HepG2 (cell line): ENCODE measurements at regions not wholly inside any gene's neighbourhood (a gene's known extent, or its start where the extent isn't known, plus 50 kb on each side); places are given as distances from the start of the nearest gene placed in this dataset.

Source experiments
- ATAC-seq: fragments of 200-7000 bp; cut with Tn5 transposase; 3 replicates; pipeline ENCODE4 v1.9.1; 2020; ENCODE audit warnings: mild to moderate bottlenecking, moderate library complexity
- BruUV-seq: library from RNA; stranded (reverse); fragments of 400-500 nt; replicated peaks from 2 replicates; lab custom pipeline; 2021; lab: Mats Ljungman, UMichigan
- CTCF ChIA-PET: fragments of 300-600 bp; formaldehyde crosslinking; extraction: SDS; loops from one replicate; lab custom pipeline; 2021; ENCODE audit warnings: low total read pairs, inconsistent platforms, low intra/inter-chr PET ratio; lab: Yijun Ruan, JAX
- POLR2A ChIA-PET: fragments of 350-600 bp; sonication (Branson Sonifier 250); formaldehyde crosslinking; loops from one replicate; lab custom pipeline; 2020; ENCODE audit warnings: antibody characterized with exemption, inconsistent platforms; lab: Yijun Ruan, JAX
- DNase-seq: peaks from one replicate; pipeline ENCODE4 v3.0.0-alpha.2; 2015; ENCODE audit warnings: low spot score
- FAIRE-seq: peaks from 3 replicates; lab custom pipeline; 2011; peaks lifted over from hg19 to GRCh38; lab: Jason Lieb, UNC
- H2AFZ ChIP-seq: one replicate; pipeline ENCODE4 v1.6.1; 2011; ENCODE audit warnings: low read length, inconsistent platforms
- H3K27ac ChIP-seq: fragments of 300-600 bp; 3 replicates; pipeline ENCODE4 v1.8.0; 2011; ENCODE audit warnings: mixed run types, mild to moderate bottlenecking, mixed read lengths, low read length, inconsistent platforms; ENCODE audit not compliant: insufficient read depth; ENCODE audit errors: extremely low read length
- H3K27me3 ChIP-seq, 2 experiments: fragments of 200-600 bp in 1 of 2; 2 replicates in 1 of 2; 3 replicates in 1 of 2; pipeline versions ENCODE4 v1.6.0 to v1.8.0; 2011; ENCODE audit warnings: low read length in 2 of 2, mild to moderate bottlenecking in 2 of 2, moderate library complexity in 2 of 2, inconsistent platforms in 1 of 2; ENCODE audit not compliant: insufficient read depth in 2 of 2, control insufficient read depth in 1 of 2
- H3K36me3 ChIP-seq, 2 experiments: fragments of 200-600 bp in 1 of 2; replicated peaks in 1 of 2; 2 replicates in 1 of 2; 3 replicates in 1 of 2; pipeline versions ENCODE4 v1.5.1 to v1.8.0; 2011; ENCODE audit warnings: low read length in 2 of 2, inconsistent platforms in 1 of 2; ENCODE audit not compliant: insufficient read depth in 2 of 2, control insufficient read depth in 1 of 2
- H3K4me1 ChIP-seq: 2 replicates; pipeline ENCODE4 v1.5.1; 2012; ENCODE audit warnings: low read length, inconsistent platforms; ENCODE audit not compliant: insufficient read depth
- H3K4me2 ChIP-seq: 2 replicates; pipeline ENCODE4 v1.6.0; 2011; ENCODE audit warnings: low read depth, low read length, inconsistent platforms
- H3K4me3 ChIP-seq, 3 experiments: fragments of 200-600 bp in 1 of 3; sonication (generic), shearing (Covaris generic) in 1 of 3; replicated peaks in 1 of 3; 2 replicates each; pipeline ENCODE4 v1.5.1; 2011 to 2016; ENCODE audit warnings: low read length in 3 of 3, inconsistent platforms in 2 of 3, low read depth in 2 of 3, mild to moderate bottlenecking in 2 of 3, control low read depth in 1 of 3, mixed read lengths in 1 of 3; ENCODE audit not compliant: insufficient read depth in 1 of 3
- H3K79me2 ChIP-seq: one replicate; pipeline ENCODE4 v1.6.1; 2011; ENCODE audit warnings: low read length, inconsistent platforms; ENCODE audit not compliant: insufficient read depth
- H3K9ac ChIP-seq: 2 replicates; pipeline ENCODE4 v1.6.0; 2011; ENCODE audit warnings: mild to moderate bottlenecking, low read depth, low read length, inconsistent platforms; ENCODE audit not compliant: insufficient read depth
- H3K9me3 ChIP-seq: 2 replicates; pipeline ENCODE4 v1.5.1; 2012; ENCODE audit warnings: mild to moderate bottlenecking, low read length
- H4K20me1 ChIP-seq: 2 replicates; pipeline ENCODE4 v1.6.0; 2011; ENCODE audit warnings: inconsistent platforms, mild to moderate bottlenecking, low read length, moderate library complexity; ENCODE audit not compliant: insufficient read depth
- ISX ChIP-seq: sonication (generic); formaldehyde crosslinking; conservative IDR thresholded peaks from 2 replicates; pipeline ENCODE4 v1.5.0; 2020; ENCODE audit warnings: missing genetic modification reagents
- STAG1 ChIP-seq: sonication (generic); formaldehyde crosslinking; IDR thresholded peaks from 2 replicates; pipeline ENCODE4 v1.4.0; 2020; ENCODE audit warnings: missing genetic modification reagents
- ZNF768 ChIP-seq: sonication (generic); formaldehyde crosslinking; IDR thresholded peaks from 2 replicates; pipeline ENCODE4 v1.4.0; 2020; ENCODE audit warnings: missing genetic modification reagents
- WGBS: methylation state at CpG from one replicate; pipeline ENCODE4 v1.1.6; 2017; ENCODE audit warnings: low lambda C conversion rate; 5-methylcytosine and 5-hydroxymethylcytosine counted together
- in situ Hi-C: cut with HindIII; loops from 2 replicates; pipeline ENCODE4 v1.10.0; 2017; ENCODE audit warnings: low pct_unique_long_range_greater_than_20kb; ENCODE audit not compliant: extremely low pct_ligation_motif_present
- intact Hi-C: fragments of 100-400 bp; cut with micrococcal nuclease; formaldehyde crosslinking; loops from one replicate; pipeline ENCODE4 v1.10.0; 2022; ENCODE audit not compliant: unreplicated experiment
- TF ChIP-seq, protein P1 (sequence below): sonication (generic); formaldehyde crosslinking; IDR thresholded peaks from 2 replicates; pipeline ENCODE4 v1.5.0; 2020; ENCODE audit warnings: mild to moderate bottlenecking, missing genetic modification reagents, moderate library complexity

DNA sequence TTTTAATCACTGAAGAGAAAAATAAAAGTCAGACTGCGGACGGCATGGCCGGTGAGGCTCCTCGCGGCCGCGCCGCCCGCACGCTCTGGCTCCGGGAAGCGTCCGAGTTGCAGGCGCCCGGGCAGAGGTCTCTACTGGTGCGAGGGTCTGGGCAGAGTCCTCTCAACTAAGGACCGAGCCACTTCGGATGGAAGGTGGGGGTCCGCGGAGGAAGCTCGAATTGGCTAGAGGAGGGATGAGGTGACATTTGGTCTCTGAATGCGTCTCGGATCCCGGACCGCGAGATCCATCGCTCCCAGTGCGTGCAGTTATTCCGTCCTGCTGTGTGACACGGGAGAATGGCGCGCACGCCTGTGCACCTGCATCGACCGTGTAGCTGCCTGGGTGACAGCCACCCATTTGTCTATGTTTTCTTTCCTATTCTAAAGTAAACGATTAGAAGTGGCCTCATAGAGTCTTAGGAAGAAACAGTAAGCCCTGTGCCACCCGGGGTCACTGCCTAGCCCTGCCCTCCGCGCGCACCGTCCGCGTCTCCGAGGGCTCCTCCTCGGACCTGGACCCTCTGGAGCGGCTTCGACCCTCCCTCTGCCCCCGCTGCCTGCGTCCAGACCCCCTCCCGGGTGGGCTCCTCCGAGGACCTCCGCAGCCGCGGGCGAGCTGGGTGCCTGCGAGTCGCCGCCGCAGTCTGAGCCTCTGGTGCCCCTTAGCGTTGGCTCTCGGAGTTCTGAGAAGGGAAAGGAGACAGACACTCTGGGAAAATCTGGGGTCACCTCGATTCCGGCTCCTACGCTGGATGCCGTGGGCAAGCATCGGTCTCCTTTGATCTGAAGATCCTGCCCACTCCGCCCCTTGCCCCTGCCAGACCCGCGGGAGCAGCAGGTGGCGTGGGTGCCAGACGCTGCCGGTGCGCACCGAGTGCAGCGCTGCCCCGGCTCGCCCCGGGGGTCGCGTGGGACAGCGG lies 347.4 kb downstream of the LIG4 start:
- in situ Hi-C loops (loop anchor here (25.0 kb wide), 1 partner anchor 656 kb away; no protein-coding TSS in a partner anchor), intact Hi-C loops (no loop called here)
- Histone ChIP-seq H4K20me1 (no peaks in the 10 kb centered on the region), H3K27ac (no peak overlapping the region), H2AFZ (no peak overlapping the region), H3K36me3 (no peaks in the 10 kb centered on the region), H3K9me3 (no peaks in the 10 kb centered on the region), H3K4me3 (no peak overlapping the region; a peak in 1 of 6 replicates), H3K27me3 (peaks cover 2 to 23% of the 10 kb centered on the region in 2 experiments; a peak in 2 of 5 replicates), H3K79me2 (no peaks in the 10 kb centered on the region), H3K4me1 (no peaks in the 10 kb centered on the region), H3K4me2 (peak overlapping the region; percentile 53), H3K9ac (no peak overlapping the region)
- FAIRE-seq (no peak), ATAC-seq (peak; percentile 80), DNase-seq (no peak)
- no TSS peak for BruUV-seq
- CTCF ChIA-PET, result no interaction called here
- WGBS, result 17% methylated on average over 40 of the region's 81 CpGs
- TF ChIP-seq, protein P1, sequence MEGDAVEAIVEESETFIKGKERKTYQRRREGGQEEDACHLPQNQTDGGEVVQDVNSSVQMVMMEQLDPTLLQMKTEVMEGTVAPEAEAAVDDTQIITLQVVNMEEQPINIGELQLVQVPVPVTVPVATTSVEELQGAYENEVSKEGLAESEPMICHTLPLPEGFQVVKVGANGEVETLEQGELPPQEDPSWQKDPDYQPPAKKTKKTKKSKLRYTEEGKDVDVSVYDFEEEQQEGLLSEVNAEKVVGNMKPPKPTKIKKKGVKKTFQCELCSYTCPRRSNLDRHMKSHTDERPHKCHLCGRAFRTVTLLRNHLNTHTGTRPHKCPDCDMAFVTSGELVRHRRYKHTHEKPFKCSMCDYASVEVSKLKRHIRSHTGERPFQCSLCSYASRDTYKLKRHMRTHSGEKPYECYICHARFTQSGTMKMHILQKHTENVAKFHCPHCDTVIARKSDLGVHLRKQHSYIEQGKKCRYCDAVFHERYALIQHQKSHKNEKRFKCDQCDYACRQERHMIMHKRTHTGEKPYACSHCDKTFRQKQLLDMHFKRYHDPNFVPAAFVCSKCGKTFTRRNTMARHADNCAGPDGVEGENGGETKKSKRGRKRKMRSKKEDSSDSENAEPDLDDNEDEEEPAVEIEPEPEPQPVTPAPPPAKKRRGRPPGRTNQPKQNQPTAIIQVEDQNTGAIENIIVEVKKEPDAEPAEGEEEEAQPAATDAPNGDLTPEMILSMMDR (CRISPR knock-in tag), result peak; percentile 40
- peak; percentile 81; the same call in 1 of the 2 replicates for TF ChIP-seq ZNF768 (CRISPR knock-in tag)
- TF ChIP-seq STAG1, result peak; percentile 47
- TF ChIP-seq ISX (CRISPR knock-in tag), result no peak
- POLR2A ChIA-PET, result no interaction called here
